ENCODE measurements at regions not wholly inside any gene's neighbourhood (a gene's known extent, or its start where the extent isn't known, plus 50 kb on each side); places are given as distances from the start of the nearest gene placed in this dataset.
A peak's percentile ranks its signal among the peaks of the same experiment; 100 is the strongest.

GRCh38 chr5:9876451-9876850 lies 246.3 kb upstream of the TAS2R1 start:
- ChIA-PET POLR2A (no interaction called here), CTCF (no interaction called here)
- Histone ChIP-seq H3K36me3 (ENCODE audit: control insufficient read depth, insufficient read depth, low read length) (no peaks in the 10 kb centered on the region), H3K27me3 (ENCODE audit: control insufficient read depth, insufficient read depth, low read length) (no peaks in the 10 kb centered on the region), H3K4me3 (ENCODE audit: low read depth, low read length) (no peak overlapping the region)
- DNase-seq (ENCODE audit: low read depth) = no peak
- TF ChIP-seq CTCF (IDR thresholded peaks at IDR 0.05; ENCODE audit: insufficient read depth, low read depth, low read length) = no peak

- CTCF ChIA-PET = interaction anchor here (1.3 to 1.6 kb wide), 2 partner anchors 10 to 25 kb away, joined by 3 to 4 read pairs; no protein-coding TSS in a partner anchor
- POLR2A ChIA-PET = interaction anchor here (0.6 kb wide), 1 partner anchor 513 kb away, joined by 3 read pairs; no protein-coding TSS in a partner anchor
- Histone ChIP-seq H3K36me3 (ENCODE audit: control insufficient read depth, insufficient read depth, low read length) (no peaks in the 10 kb centered on the region), H3K27me3 (ENCODE audit: control insufficient read depth, insufficient read depth, low read length) (no peaks in the 10 kb centered on the region; the same call in 1 of the 2 replicates), H3K4me3 (ENCODE audit: low read depth, low read length) (no peak overlapping the region)
- peak; percentile 90 for DNase-seq (ENCODE audit: low read depth)
- TF ChIP-seq CTCF (IDR thresholded peaks at IDR 0.05; ENCODE audit: insufficient read depth, low read depth, low read length) = no peak
Measured at GRCh38 chr5:9869616-9870288, 239.6 kb upstream of the TAS2R1 start.

GRCh38 chr5:9865574-9865973 lies 235.4 kb upstream of the TAS2R1 start:
- Histone ChIP-seq H3K36me3 (ENCODE audit: control insufficient read depth, insufficient read depth, low read length) (no peaks in the 10 kb centered on the region), H3K4me3 (ENCODE audit: low read depth, low read length) (no peak overlapping the region)

GRCh38 chr5:9864791-9865190 lies 234.6 kb upstream of the TAS2R1 start:
- no peak overlapping the region for H3K4me3 ChIP-seq (ENCODE audit: low read depth, low read length)
- TF ChIP-seq CTCF (IDR thresholded peaks at IDR 0.05; ENCODE audit: insufficient read depth, low read depth, low read length) = no peak
- POLR2A ChIA-PET = interaction anchor here (0.7 kb wide), 1 partner anchor 13 kb away, joined by 3 read pairs; no protein-coding TSS in a partner anchor
- no peak for DNase-seq (ENCODE audit: low read depth)
- H3K36me3 ChIP-seq (ENCODE audit: control insufficient read depth, insufficient read depth, low read length) = no peaks in the 10 kb centered on the region
- CTCF ChIA-PET = interaction anchor here (1.5 kb wide), 1 partner anchor 317 kb away, joined by 3 read pairs; no protein-coding TSS in a partner anchor
- H3K27me3 ChIP-seq (ENCODE audit: control insufficient read depth, insufficient read depth, low read length) = no peaks in the 10 kb centered on the region

More at GRCh38 chr5:9865574-9865973, 235.4 kb upstream of the TAS2R1 start:
- ChIA-PET CTCF (no interaction called here), POLR2A (no interaction called here)
- TF ChIP-seq CTCF (IDR thresholded peaks at IDR 0.05; ENCODE audit: insufficient read depth, low read depth, low read length) = no peak
- no peak for DNase-seq (ENCODE audit: low read depth)
- H3K27me3 ChIP-seq (ENCODE audit: control insufficient read depth, insufficient read depth, low read length) = no peaks in the 10 kb centered on the region

GRCh38 chr5:9863486-9863885 lies 233.3 kb upstream of the TAS2R1 start:
- TF ChIP-seq CTCF (IDR thresholded peaks at IDR 0.05; ENCODE audit: insufficient read depth, low read depth, low read length) = no peak
- ChIA-PET POLR2A (no interaction called here), CTCF (interaction anchor here (1.5 kb wide), 1 partner anchor 316 kb away, joined by 3 read pairs; no protein-coding TSS in a partner anchor)
- Histone ChIP-seq H3K27me3 (ENCODE audit: control insufficient read depth, insufficient read depth, low read length) (no peaks in the 10 kb centered on the region), H3K4me3 (ENCODE audit: low read depth, low read length) (no peak overlapping the region), H3K36me3 (ENCODE audit: control insufficient read depth, insufficient read depth, low read length) (no peaks in the 10 kb centered on the region)
- DNase-seq (ENCODE audit: low read depth) = no peak
